ENCODE measurements at regions not wholly inside any gene's neighbourhood (a gene's known extent, or its start where the extent isn't known, plus 50 kb on each side); places are given as distances from the start of the nearest gene placed in this dataset.

GRCh38 chr4:136634121-136634520 lies 898.2 kb downstream of the PCDH18 start:
- DNase-seq, result no peak
- Histone ChIP-seq H3K36me3 (no peaks in the 10 kb centered on the region), H3K4me3 (no peak overlapping the region), H3K9me3 (no peaks in the 10 kb centered on the region), H3K27me3 (no peaks in the 10 kb centered on the region)

- no peak for DNase-seq
- H3K9me3 ChIP-seq, result no peaks in the 10 kb centered on the region
- H3K4me3 ChIP-seq, result no peak overlapping the region
- H3K36me3 ChIP-seq, result no peaks in the 10 kb centered on the region
- H3K27me3 ChIP-seq, result no peaks in the 10 kb centered on the region
Measured at GRCh38 chr4:136599890-136600289, 932.4 kb downstream of the PCDH18 start.

DNA sequence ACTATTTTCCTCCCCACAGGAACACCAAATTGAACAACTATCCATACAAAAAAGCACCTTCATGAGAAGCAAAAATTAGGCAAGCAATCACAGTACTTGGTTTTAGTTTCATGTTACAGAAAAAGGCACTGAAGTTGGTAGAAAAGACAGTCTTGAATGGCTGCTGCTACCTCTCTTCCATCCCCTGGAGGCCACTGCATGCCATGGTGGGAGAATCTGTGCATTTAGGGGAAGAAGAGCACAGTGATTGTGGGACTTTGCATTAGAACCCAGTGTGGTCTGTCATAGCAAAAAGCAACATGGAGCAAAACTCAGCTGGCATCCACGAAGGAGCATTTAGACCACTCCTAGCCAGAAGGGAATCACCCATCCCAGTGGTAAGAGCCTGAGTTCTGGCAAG lies 941.9 kb downstream of the PCDH18 start:
- no peaks in the 10 kb centered on the region for H3K36me3 ChIP-seq
- DNase-seq, result no peak
- no peaks in the 10 kb centered on the region for H3K9me3 ChIP-seq
- H3K27me3 ChIP-seq, result no peaks in the 10 kb centered on the region
- H3K4me3 ChIP-seq, result no peak overlapping the region

GRCh38 chr4:136583567-136583966 lies 948.7 kb downstream of the PCDH18 start:
- Histone ChIP-seq H3K4me3 (no peak overlapping the region), H3K36me3 (no peaks in the 10 kb centered on the region), H3K9me3 (no peaks in the 10 kb centered on the region), H3K27me3 (no peaks in the 10 kb centered on the region)
- DNase-seq, result no peak

DNA sequence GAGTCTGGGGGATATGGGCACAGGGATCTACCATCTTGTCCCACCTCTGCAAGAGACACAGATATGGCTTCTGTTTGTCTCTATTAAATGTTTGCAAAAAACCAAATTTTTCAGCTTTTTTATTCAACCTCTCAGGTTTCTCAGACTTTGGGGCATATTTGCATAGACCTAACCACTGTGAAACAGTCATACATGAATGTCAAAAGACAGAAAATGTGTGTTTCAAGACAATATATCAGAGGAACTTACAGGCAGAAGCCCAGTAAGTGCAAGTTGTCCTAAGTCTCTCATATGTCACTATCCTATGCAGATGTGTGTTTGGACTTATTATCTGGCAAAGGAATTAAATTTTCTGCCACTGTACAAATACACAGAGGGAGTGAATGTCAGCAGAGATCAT lies 951.2 kb downstream of the PCDH18 start:
- Histone ChIP-seq H3K4me3 (no peak overlapping the region), H3K27me3 (no peaks in the 10 kb centered on the region), H3K36me3 (no peaks in the 10 kb centered on the region), H3K9me3 (no peaks in the 10 kb centered on the region)
- no peak for DNase-seq

DNA sequence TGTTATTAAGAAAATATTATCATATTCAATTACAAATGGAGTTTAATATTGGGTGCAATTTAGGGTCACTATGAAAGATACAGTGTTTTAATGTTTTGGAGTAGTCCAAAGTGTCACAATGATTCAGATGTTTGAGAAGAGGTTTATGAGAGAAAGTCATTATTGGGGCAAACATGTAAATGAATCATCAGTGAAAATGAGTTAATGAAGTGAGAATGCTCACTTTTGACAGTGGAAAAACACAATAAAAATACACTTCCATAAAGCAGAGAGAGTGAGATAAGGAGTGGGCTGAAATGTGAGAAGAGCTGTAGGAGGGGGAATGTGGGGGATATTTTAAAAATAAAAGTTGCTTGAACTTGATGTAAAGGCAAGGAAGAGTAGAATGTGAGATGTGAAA lies 957.1 kb downstream of the PCDH18 start:
- Histone ChIP-seq H3K36me3 (no peaks in the 10 kb centered on the region), H3K4me3 (no peak overlapping the region), H3K27me3 (no peaks in the 10 kb centered on the region), H3K9me3 (no peaks in the 10 kb centered on the region)
- no peak for DNase-seq

DNA sequence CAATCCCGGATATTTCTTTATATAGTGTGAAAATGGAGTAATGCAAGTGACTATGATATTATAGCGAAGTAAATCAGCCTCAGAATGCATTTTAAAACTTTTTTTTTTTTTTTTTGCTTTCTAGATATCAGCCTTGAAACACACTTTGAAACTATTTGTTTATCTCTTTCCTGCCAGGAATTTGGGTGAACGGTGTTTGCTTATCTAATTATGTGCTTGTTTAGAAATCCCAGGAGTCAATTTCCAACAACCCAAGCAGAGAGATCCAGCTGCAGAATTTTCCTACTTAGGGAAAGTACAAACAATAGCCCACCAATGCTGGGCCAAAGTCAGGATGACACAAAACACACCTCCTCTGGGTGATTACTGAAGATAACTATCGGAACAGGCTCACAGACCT lies 958.8 kb downstream of the PCDH18 start:
- H3K9me3 ChIP-seq, result no peaks in the 10 kb centered on the region
- no peak overlapping the region for H3K4me3 ChIP-seq
- no peak for DNase-seq
- no peaks in the 10 kb centered on the region for H3K27me3 ChIP-seq
- H3K36me3 ChIP-seq, result no peaks in the 10 kb centered on the region

DNA sequence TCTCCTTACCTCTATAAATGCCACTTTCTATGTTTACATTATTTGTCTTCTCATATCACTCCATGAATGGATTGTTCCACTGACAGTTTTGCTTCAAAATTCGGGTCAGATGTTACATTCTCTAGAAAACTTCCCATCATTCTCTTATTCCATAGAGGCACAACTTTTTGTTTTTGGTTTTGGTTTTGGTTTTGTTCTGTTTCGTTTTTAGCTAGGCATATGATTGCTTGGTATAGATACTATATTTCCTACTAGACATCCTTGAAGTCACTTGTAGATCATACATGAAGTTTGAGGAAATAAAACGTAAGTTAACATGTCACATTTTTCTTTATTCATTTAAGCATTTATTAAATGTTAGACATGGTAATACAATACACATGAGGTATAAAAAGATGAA lies 961.0 kb downstream of the PCDH18 start:
- Histone ChIP-seq H3K4me3 (no peak overlapping the region), H3K36me3 (no peaks in the 10 kb centered on the region), H3K27me3 (no peaks in the 10 kb centered on the region), H3K9me3 (no peaks in the 10 kb centered on the region)
- no peak for DNase-seq

GRCh38 chr4:136562834-136563233 lies 969.5 kb downstream of the PCDH18 start:
- Histone ChIP-seq H3K27me3 (no peaks in the 10 kb centered on the region), H3K4me3 (no peak overlapping the region), H3K9me3 (no peaks in the 10 kb centered on the region), H3K36me3 (no peaks in the 10 kb centered on the region)
- no peak for DNase-seq

DNA sequence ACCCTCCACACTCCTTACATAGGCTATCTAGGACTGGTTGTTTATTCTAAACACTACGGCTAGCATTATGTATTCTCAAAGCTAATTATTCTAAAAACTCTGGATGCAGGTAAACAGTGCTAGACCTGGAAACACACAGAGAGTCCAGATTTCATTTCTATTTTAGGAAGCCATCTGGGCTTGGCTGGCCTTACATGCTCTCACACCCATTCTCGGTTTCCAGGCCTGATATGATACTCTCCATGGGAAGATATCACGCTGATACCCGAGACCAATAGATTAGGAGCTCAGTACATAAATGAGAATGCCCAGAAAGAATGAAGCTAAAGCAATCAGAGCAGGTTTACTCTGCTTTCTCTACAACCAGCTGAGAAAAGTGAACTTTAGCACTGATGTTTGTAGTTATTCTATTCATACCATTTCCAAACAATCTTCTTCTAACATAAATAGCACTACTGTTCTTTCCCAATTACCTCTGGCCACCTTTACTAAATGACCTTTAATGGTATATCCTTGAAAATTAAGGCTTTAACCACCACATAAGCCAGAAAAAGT lies 973.3 kb downstream of the PCDH18 start:
- Histone ChIP-seq H3K27me3 (no peaks in the 10 kb centered on the region), H3K36me3 (no peaks in the 10 kb centered on the region), H3K9me3 (no peaks in the 10 kb centered on the region), H3K4me3 (no peak overlapping the region)
- no peak for DNase-seq

- no peaks in the 10 kb centered on the region for H3K36me3 ChIP-seq
- no peak for DNase-seq
- H3K4me3 ChIP-seq, result no peak overlapping the region
- no peaks in the 10 kb centered on the region for H3K9me3 ChIP-seq
- H3K27me3 ChIP-seq, result no peaks in the 10 kb centered on the region
Measured at GRCh38 chr4:136557396-136557795, 974.9 kb downstream of the PCDH18 start.

GRCh38 chr4:136554033-136554432 lies 978.3 kb downstream of the PCDH18 start:
- H3K27me3 ChIP-seq, result no peaks in the 10 kb centered on the region
- no peaks in the 10 kb centered on the region for H3K36me3 ChIP-seq
- no peaks in the 10 kb centered on the region for H3K9me3 ChIP-seq
- H3K4me3 ChIP-seq, result no peak overlapping the region
- DNase-seq, result no peak

DNA sequence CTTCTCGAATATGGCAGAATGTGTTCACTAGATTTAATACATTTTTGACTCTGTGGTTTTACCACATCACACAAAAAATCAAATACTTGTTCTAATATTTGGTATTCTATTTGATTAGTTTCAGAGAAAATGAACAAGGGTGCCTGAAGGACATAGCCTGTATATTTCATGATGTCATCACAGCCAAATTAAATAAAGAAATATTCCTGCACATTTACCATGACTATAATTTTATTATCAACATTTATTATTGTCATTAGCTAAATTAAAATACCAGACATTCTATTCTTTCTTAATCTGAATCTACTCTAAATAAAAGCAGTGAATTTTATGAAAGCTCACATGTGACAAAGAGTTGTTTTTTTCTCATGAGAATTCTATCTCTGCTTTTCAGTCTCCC lies 980.5 kb downstream of the PCDH18 start:
- Histone ChIP-seq H3K9me3 (no peaks in the 10 kb centered on the region), H3K27me3 (no peaks in the 10 kb centered on the region), H3K4me3 (no peak overlapping the region), H3K36me3 (no peaks in the 10 kb centered on the region)
- no peak for DNase-seq

DNA sequence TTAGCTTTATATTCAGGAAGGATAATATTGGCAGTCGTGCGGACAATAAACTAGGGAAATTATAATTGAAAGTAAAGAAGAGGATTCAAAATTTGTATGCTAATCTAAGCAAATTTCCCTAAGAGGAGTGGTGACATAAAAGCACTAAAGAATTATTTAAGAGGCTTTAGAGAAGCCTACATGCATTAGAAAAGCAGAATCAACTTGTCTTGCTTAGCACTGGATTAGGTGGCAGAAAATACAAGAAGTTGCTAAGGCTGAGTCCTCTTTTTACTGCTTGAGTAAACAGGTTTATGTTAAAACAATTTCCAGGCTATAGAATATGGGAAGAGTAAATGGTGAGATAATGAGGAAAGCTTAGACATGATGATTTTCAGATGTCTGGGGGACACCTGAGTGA lies 991.5 kb downstream of the PCDH18 start:
- Histone ChIP-seq H3K36me3 (no peaks in the 10 kb centered on the region), H3K9me3 (no peaks in the 10 kb centered on the region), H3K4me3 (no peak overlapping the region), H3K27me3 (no peaks in the 10 kb centered on the region)
- DNase-seq, result no peak

- no peaks in the 10 kb centered on the region for H3K27me3 ChIP-seq
- no peaks in the 10 kb centered on the region for H3K9me3 ChIP-seq
- DNase-seq, result no peak
- H3K4me3 ChIP-seq, result no peak overlapping the region
- no peaks in the 10 kb centered on the region for H3K36me3 ChIP-seq
Measured at GRCh38 chr4:136528131-136528530, 1004.2 kb downstream of the PCDH18 start.

DNA sequence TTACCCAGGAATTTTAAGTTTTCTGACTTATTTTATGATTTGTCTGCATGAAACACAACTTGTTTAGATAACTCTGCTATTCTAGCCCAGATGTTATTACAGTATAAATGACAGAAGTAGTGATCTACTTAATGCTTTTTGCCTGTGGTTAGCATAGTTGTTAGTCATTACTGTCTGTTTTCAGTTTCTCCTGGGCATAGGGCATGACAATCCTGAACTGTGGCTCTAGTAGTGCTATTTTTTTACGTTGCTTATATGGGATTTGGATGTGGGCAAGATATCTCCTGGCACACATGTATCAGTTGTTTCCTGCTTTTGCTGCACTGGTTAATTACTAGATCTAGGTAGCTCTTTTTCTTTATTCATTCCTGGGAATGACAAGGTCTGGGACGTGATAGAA lies 1005.8 kb downstream of the PCDH18 start:
- Histone ChIP-seq H3K9me3 (no peaks in the 10 kb centered on the region), H3K27me3 (no peaks in the 10 kb centered on the region), H3K4me3 (no peak overlapping the region), H3K36me3 (no peaks in the 10 kb centered on the region)
- no peak for DNase-seq

DNA sequence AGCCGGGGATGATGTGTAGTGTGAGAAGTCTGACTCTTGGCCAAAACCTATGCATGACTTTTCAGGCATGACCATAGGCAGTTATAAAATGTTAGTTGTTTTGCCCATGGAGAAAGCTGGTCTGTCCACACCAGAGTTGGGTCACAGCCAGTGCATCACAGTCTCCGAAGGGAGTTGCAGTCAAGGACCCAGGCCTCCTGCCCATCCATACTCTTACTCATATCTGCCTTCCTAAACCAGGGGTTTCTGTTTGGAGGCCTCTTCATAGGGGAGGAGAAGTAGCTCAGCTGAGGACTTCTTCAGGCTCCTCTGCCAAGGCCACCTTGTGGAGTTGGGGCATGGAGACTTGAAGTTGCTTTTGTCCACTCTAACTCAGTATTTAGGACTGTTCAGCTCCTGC lies 1008.3 kb downstream of the PCDH18 start:
- Histone ChIP-seq H3K36me3 (no peaks in the 10 kb centered on the region), H3K9me3 (no peaks in the 10 kb centered on the region), H3K4me3 (no peak overlapping the region), H3K27me3 (no peaks in the 10 kb centered on the region)
- DNase-seq, result no peak

DNA sequence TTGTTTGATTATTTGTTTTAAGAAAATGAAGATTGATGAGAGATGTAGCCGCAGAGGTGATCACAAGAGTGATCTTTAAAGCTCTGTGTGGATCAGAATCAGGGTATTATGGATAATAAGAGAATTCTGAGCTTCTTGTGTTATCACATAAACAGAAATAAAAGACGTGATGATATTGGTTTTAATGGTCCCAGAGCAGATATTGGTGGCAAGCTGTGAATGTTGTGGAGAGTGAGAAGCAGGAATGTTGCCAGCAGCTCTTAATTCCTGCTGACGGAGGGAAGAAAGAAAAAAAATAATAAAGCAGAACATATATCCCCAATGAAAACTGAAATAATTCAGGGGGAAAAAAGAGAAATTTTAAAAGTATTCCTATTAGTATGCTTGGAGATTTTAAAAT lies 1015.9 kb downstream of the PCDH18 start:
- no peak for DNase-seq
- H3K9me3 ChIP-seq, result no peaks in the 10 kb centered on the region
- H3K4me3 ChIP-seq, result no peak overlapping the region
- no peaks in the 10 kb centered on the region for H3K36me3 ChIP-seq
- no peaks in the 10 kb centered on the region for H3K27me3 ChIP-seq

DNA sequence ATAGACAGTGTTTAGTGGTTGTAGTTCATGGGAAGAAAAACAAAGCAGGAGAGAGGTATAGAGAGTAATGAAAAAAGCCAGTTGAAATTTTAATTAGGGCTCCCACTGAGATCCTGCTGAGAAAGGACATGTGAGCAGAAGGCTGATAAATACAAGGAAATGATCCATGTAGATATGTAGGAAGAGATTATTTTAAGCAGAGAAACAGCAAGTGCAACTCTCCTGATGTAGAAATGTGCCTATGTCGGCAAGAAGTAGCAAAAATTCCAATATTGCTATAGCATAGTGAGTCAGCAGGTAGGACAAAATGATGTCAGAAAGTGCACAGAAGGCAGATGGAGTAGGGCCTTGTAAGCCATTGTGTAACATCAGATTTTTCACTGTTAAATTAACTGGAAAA lies 1027.3 kb downstream of the PCDH18 start:
- DNase-seq, result no peak
- H3K27me3 ChIP-seq, result no peaks in the 10 kb centered on the region
- H3K4me3 ChIP-seq, result no peak overlapping the region
- H3K36me3 ChIP-seq, result no peaks in the 10 kb centered on the region
- no peaks in the 10 kb centered on the region for H3K9me3 ChIP-seq

Measured in MG63 (cell line).